Left ventricle myocardium inferior (tissue), 1 donor: ENCODE measurements at regions not wholly inside any gene's neighbourhood (a gene's known extent, or its start where the extent isn't known, plus 50 kb on each side); places are given as distances from the start of the nearest gene placed in this dataset.

Experiments
- DNase-seq: peaks from one replicate; pipeline ENCODE4 v3.0.0-alpha.2; 2020
- H3K27ac ChIP-seq: fragments of 200-600 bp; replicated peaks from 2 replicates; pipeline ENCODE4 v1.8.0; 2021
- H3K27me3 ChIP-seq: fragments of 200-600 bp; 2 replicates; pipeline ENCODE4 v1.8.0; 2021; ENCODE audit warnings: low read depth
- H3K36me3 ChIP-seq: fragments of 200-600 bp; 2 replicates; pipeline ENCODE4 v1.8.0; 2021
- H3K4me1 ChIP-seq: fragments of 200-600 bp; 2 replicates; pipeline ENCODE4 v1.8.0; 2021
- H3K4me3 ChIP-seq: fragments of 200-600 bp; 2 replicates; pipeline ENCODE4 v1.8.0; 2021; ENCODE audit warnings: mild to moderate bottlenecking, moderate library complexity
- H3K9me3 ChIP-seq: fragments of 200-600 bp; replicated peaks from 2 replicates; pipeline ENCODE4 v1.8.0; 2021
- intact Hi-C: fragments of 100-400 bp; cut with micrococcal nuclease; formaldehyde crosslinking; loops from one replicate; pipeline ENCODE4 v1.11.0; 2022
- TF ChIP-seq, protein P1 (sequence below): fragments of 200-600 bp; IDR thresholded peaks from 2 replicates; pipeline ENCODE4 v1.8.0; 2021; ENCODE audit warnings: antibody characterized with exemption, mild to moderate bottlenecking, borderline replicate concordance
- donor health status: DM: no; HTN: yes; CAD: no; lungs with severe emphysema.

DNA sequence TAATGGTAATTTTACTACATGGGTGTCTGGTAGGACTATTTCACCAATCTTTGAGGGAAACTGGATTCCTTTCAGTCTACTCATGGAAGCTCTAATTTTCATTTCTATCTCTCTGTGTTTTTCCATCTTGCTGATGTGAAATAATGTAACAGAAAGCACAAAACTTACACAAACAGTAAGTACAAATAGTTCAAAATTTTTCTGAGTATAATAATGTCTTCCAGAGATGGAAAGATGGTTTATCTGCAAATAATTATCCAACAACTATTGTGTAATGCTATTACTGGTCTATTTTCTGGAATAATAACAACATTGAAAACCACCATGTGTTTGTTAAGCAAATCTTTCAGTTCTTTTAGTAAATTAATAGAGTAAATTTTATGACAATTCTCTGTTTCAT is 565.8 kb upstream of the MGMT start:
- intact Hi-C loops: no loop called here
- TF ChIP-seq, protein P1, sequence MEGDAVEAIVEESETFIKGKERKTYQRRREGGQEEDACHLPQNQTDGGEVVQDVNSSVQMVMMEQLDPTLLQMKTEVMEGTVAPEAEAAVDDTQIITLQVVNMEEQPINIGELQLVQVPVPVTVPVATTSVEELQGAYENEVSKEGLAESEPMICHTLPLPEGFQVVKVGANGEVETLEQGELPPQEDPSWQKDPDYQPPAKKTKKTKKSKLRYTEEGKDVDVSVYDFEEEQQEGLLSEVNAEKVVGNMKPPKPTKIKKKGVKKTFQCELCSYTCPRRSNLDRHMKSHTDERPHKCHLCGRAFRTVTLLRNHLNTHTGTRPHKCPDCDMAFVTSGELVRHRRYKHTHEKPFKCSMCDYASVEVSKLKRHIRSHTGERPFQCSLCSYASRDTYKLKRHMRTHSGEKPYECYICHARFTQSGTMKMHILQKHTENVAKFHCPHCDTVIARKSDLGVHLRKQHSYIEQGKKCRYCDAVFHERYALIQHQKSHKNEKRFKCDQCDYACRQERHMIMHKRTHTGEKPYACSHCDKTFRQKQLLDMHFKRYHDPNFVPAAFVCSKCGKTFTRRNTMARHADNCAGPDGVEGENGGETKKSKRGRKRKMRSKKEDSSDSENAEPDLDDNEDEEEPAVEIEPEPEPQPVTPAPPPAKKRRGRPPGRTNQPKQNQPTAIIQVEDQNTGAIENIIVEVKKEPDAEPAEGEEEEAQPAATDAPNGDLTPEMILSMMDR: no peak
- Histone ChIP-seq H3K27me3 (peaks cover 46% of the 10 kb centered on the region), H3K9me3 (no peaks in the 10 kb centered on the region), H3K36me3 (no peaks in the 10 kb centered on the region), H3K4me3 (no peak overlapping the region), H3K27ac (peak overlapping the region; percentile 59), H3K4me1 (peaks cover 13% of the 10 kb centered on the region)
- DNase-seq: no peak

DNA sequence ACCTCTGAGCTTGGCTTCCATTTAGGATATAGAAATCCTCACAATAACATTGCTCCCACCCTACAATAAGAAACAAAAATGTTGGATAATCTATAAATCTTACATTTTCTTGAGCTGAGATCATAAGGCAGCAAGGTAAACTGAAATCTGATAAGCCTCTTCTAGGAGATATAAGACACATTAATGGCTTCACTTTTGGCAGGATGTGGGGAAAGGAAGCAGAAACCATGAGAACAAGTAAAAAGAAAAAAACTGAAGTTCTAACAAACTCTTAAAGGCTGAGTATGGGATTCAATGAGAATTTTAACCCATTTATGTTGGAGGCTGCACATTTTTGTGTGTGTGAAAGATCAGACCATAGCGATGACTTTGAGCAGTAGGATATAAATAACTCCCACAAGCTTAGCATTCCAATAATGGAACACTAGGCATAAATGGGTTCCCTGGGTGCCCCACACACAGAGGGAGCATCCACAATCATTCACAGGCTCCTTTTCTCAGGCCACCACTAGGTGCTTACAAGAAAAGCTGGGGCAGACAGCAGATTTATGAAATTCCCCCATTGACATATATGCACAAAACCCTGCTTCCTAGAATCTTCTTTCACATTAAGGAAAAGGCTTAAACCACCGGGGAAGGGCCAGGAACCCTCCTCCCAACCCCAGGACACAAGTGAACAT is 564.9 kb upstream of the MGMT start:
- Histone ChIP-seq H3K36me3 (no peaks in the 10 kb centered on the region), H3K27ac (peak overlapping the region; percentile 59), H3K9me3 (no peaks in the 10 kb centered on the region), H3K4me3 (no peak overlapping the region), H3K27me3 (peaks cover 46% of the 10 kb centered on the region), H3K4me1 (peaks cover 13% of the 10 kb centered on the region)
- intact Hi-C loops: no loop called here
- TF ChIP-seq, protein P1: no peak
- DNase-seq: no peak

DNA sequence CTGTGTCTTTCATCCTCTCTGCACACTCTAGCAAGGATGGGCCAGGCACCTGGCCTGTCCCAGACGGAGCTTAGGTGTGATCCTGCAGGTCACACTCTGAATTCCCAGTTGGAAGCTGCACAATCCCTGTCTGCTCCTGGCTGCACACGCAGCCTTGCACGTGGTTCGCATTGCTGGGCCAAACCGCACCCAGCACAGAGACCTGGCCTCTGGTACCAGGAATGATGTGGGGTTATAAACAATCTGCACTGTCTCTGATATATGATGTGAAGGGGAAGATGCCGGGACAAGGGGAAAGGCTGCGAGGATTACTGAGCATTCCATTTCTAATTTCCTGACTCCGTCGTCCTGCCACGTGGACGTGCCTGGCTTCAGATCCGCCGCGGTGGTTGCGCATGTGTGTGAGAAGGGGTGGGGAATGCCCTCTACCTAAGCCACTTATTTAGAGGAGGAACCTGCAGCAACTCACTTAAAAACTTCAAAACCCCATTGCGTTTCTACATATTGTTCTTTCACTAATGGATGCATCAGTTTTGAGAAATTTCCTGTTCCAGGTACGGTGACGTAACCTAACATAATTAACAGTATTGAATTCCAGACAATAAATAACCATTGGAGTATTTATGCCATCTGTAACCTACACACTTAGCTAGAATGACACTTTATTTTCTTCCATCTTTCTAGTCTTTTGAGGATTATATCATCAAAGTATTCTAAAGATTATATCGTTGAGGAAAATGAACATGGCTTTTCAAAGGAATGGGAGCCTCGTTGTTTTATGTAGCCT is 559.7 kb upstream of the MGMT start:
- intact Hi-C loops: no loop called here
- Histone ChIP-seq H3K36me3 (no peaks in the 10 kb centered on the region), H3K27ac (peak overlapping the region; percentile 21), H3K27me3 (peaks cover 8% of the 10 kb centered on the region), H3K4me1 (no peaks in the 10 kb centered on the region), H3K9me3 (no peaks in the 10 kb centered on the region), H3K4me3 (no peak overlapping the region)
- TF ChIP-seq, protein P1: no peak
- no peak for DNase-seq

DNA sequence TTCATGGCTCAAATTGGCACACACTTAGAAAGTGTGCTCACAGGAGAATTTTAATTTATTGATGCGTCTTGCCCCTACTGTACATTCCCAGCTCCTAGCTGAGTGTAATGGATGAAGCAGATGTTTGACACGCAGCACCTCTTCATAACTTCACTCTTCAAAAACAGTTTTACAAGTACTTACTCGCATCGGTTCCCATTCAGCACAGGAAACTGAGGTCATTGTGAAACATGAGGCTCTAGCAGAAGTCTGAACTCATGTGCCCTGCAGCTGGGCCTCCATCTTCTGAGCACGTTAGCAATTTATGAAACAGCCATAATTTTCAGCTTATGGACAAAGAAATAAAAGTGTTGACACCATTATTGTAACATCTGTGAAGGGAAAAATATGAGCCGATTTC is 558.9 kb upstream of the MGMT start:
- intact Hi-C loops: no loop called here

DNA sequence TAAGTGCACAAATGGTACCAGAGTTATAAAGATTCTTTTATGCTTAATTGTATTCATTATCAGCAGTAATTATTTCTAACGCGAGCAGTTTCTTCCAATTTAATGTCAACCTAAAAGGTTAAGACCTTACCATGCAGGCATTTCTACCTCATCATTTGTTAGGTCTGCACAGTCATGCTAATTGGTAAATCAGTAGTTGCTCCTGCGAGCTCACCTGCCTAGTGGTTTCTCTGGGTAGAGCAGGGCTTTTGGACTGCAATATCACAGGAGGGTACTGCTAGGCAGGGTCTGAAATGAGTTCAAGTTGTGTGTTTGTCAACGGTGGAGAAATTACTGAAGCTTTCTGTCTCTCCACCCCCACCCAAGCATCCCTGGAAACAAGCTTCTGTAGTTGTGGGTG is 558.5 kb upstream of the MGMT start:
- no peak overlapping the region for H3K4me3 ChIP-seq
- no peaks in the 10 kb centered on the region for H3K4me1 ChIP-seq
- TF ChIP-seq, protein P1: no peak
- H3K27ac ChIP-seq: peak overlapping the region; percentile 7
- H3K9me3 ChIP-seq: no peaks in the 10 kb centered on the region
- intact Hi-C loops: no loop called here
- DNase-seq: no peak
- H3K36me3 ChIP-seq: no peaks in the 10 kb centered on the region
- peaks cover 2% of the 10 kb centered on the region for H3K27me3 ChIP-seq

More for the DNA sequence above, 558.9 kb upstream of the MGMT start:
- Histone ChIP-seq H3K9me3 (no peaks in the 10 kb centered on the region), H3K27ac (peak overlapping the region; percentile 21), H3K4me1 (no peaks in the 10 kb centered on the region), H3K4me3 (no peak overlapping the region), H3K36me3 (no peaks in the 10 kb centered on the region), H3K27me3 (peaks cover under 1% of the 10 kb centered on the region)
- TF ChIP-seq, protein P1: no peak
- no peak for DNase-seq
